Trophoblast cell (in vitro differentiated cells and primary cell): ENCODE measurements at regions not wholly inside any gene's neighbourhood (a gene's known extent, or its start where the extent isn't known, plus 50 kb on each side); places are given as distances from the start of the nearest gene placed in this dataset.

Source experiments
- DNase-seq, 2 donors: peaks; one replicate each; pipeline ENCODE4 v3.0.0-alpha.2; 2016
- H2AFZ ChIP-seq: 2 replicates; pipeline ENCODE4 v1.6.1; 2013; ENCODE audit warnings: low read length, moderate library complexity, mild to moderate bottlenecking; ENCODE audit not compliant: insufficient read depth, poor library complexity
- H2AK5ac ChIP-seq: 2 replicates; pipeline ENCODE4 v1.6.1; 2013; ENCODE audit warnings: mild to moderate bottlenecking, low read length
- H2BK120ac ChIP-seq: 2 replicates; pipeline ENCODE4 v1.6.1; 2013; ENCODE audit warnings: low read length, mild to moderate bottlenecking, moderate library complexity; ENCODE audit not compliant: insufficient read depth, poor library complexity
- H2BK12ac ChIP-seq: 2 replicates; pipeline ENCODE4 v1.6.1; 2013; ENCODE audit warnings: mild to moderate bottlenecking, low read length, moderate library complexity
- H2BK5ac ChIP-seq: 2 replicates; pipeline ENCODE4 v1.6.1; 2013; ENCODE audit warnings: low read length, low read depth, moderate library complexity, mild to moderate bottlenecking; ENCODE audit not compliant: poor library complexity
- H3K14ac ChIP-seq: 2 replicates; pipeline ENCODE4 v1.6.1; 2013; ENCODE audit warnings: mild to moderate bottlenecking, low read length
- H3K18ac ChIP-seq: 2 replicates; pipeline ENCODE4 v1.6.1; 2013; ENCODE audit warnings: mild to moderate bottlenecking, low read length
- H3K23ac ChIP-seq: 2 replicates; pipeline ENCODE4 v1.6.1; 2013; ENCODE audit warnings: low read length
- H3K27ac ChIP-seq: 2 replicates; pipeline ENCODE4 v1.5.1; 2013; ENCODE audit warnings: low read depth, mild to moderate bottlenecking, inconsistent platforms, low read length, moderate library complexity
- H3K27me3 ChIP-seq: 2 replicates; pipeline ENCODE4 v1.6.1; 2013; ENCODE audit warnings: inconsistent platforms, mild to moderate bottlenecking, low read length, moderate library complexity; ENCODE audit not compliant: insufficient read depth
- H3K36me3 ChIP-seq, 2 experiments: 1 replicate in 1 of 2; 2 replicates in 1 of 2; pipeline ENCODE4 v1.6.1; 2013; ENCODE audit warnings: low read length in 2 of 2, mild to moderate bottlenecking in 2 of 2, moderate library complexity in 1 of 2; ENCODE audit not compliant: insufficient read depth in 2 of 2, control insufficient read depth in 1 of 2
- H3K4ac ChIP-seq: 2 replicates; pipeline ENCODE4 v1.6.1; 2013; ENCODE audit warnings: low read depth, mild to moderate bottlenecking, low read length, moderate library complexity
- H3K4me1 ChIP-seq, 2 experiments: 1 replicate in 1 of 2; 2 replicates in 1 of 2; pipeline ENCODE4 v1.6.1; 2013; ENCODE audit warnings: low read length in 2 of 2, mild to moderate bottlenecking in 2 of 2, moderate library complexity in 1 of 2; ENCODE audit not compliant: insufficient read depth in 2 of 2, control insufficient read depth in 1 of 2
- H3K4me2 ChIP-seq: 2 replicates; pipeline ENCODE4 v1.6.1; 2013; ENCODE audit warnings: inconsistent platforms, mild to moderate bottlenecking, low read length, moderate library complexity
- H3K4me3 ChIP-seq: 2 replicates; pipeline ENCODE4 v1.5.1; 2013; ENCODE audit warnings: mild to moderate bottlenecking, low read depth, low read length, inconsistent platforms
- H3K79me1 ChIP-seq: one replicate; pipeline ENCODE4 v1.6.1; 2013; ENCODE audit warnings: low read length
- H3K79me2 ChIP-seq: 2 replicates; pipeline ENCODE4 v1.6.1; 2013; ENCODE audit warnings: low read length, mild to moderate bottlenecking; ENCODE audit not compliant: control insufficient read depth, insufficient read depth, poor library complexity
- H3K9ac ChIP-seq: 2 replicates; pipeline ENCODE4 v1.6.1; 2013; ENCODE audit warnings: mild to moderate bottlenecking, low read length
- H3K9me3 ChIP-seq: 2 replicates; pipeline ENCODE4 v1.6.1; 2013; ENCODE audit warnings: low read depth, mild to moderate bottlenecking, control low read depth, inconsistent platforms, low read length; ENCODE audit not compliant: insufficient read depth
- H4K12ac ChIP-seq: 2 replicates; pipeline ENCODE4 v1.6.1; 2013; ENCODE audit warnings: low read depth, mild to moderate bottlenecking, low read length, moderate library complexity
- H4K8ac ChIP-seq: 2 replicates; pipeline ENCODE4 v1.6.1; 2013; ENCODE audit warnings: low read depth, mild to moderate bottlenecking, low read length, moderate library complexity
- H4K91ac ChIP-seq: one replicate; pipeline ENCODE4 v1.6.1; 2013; ENCODE audit warnings: low read depth, mild to moderate bottlenecking, low read length, moderate library complexity
- WGBS: extraction: QIAGEN DNeasy Blood & Tissue Kit; methylation state at CpG from one replicate; pipeline ENCODE4 v1.1.7; 2013; ENCODE audit warnings: missing lambda C conversion rate; ENCODE audit not compliant: insufficient read length, insufficient coverage; ENCODE audit errors: extremely low coverage; 5-methylcytosine and 5-hydroxymethylcytosine counted together

DNA sequence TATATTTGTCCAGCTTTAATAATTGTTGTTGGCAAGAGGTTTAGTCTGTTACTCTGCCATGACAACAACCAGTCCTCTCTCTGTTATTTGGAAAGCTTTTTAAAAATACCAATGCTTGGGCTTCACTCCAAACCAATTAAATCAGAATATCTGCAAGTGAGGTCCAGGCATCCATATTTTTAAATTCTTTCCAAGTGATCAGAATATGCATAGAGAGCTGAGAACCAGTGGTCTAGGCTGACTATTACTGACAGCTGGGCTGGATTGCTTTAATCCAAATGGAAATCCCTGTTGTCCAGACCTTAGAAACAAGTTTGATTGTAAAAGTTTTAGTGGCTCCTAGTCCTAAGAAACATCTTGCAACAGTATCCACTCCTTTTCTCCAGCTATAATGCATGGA, 1059.7 kb upstream of the ACVR2A start:
- no peak overlapping the region for H2AFZ ChIP-seq
- no peak overlapping the region for H3K4me3 ChIP-seq
- H3K27ac ChIP-seq, result no peak overlapping the region
- H2AK5ac ChIP-seq, result no peak overlapping the region
- H3K27me3 ChIP-seq, result no peaks in the 10 kb centered on the region
- no peak overlapping the region for H2BK5ac ChIP-seq
- H4K91ac ChIP-seq, result no peak overlapping the region
- H3K14ac ChIP-seq, result no peak overlapping the region
- no peak for DNase-seq
- H3K4ac ChIP-seq, result no peak overlapping the region
- H3K36me3 ChIP-seq, result no peaks in the 10 kb centered on the region
- H3K4me2 ChIP-seq, result no peak overlapping the region
- peaks cover 5% of the 10 kb centered on the region for H3K9me3 ChIP-seq
- no peaks in the 10 kb centered on the region for H3K79me1 ChIP-seq
- H3K4me1 ChIP-seq, result no peaks in the 10 kb centered on the region
- no peak overlapping the region for H2BK12ac ChIP-seq
- H4K12ac ChIP-seq, result no peak overlapping the region
- H2BK120ac ChIP-seq, result no peak overlapping the region
- no peak overlapping the region for H3K23ac ChIP-seq
- no peak overlapping the region for H3K18ac ChIP-seq
- no peak overlapping the region for H4K8ac ChIP-seq
- H3K9ac ChIP-seq, result no peak overlapping the region
- H3K79me2 ChIP-seq, result no peaks in the 10 kb centered on the region

DNA sequence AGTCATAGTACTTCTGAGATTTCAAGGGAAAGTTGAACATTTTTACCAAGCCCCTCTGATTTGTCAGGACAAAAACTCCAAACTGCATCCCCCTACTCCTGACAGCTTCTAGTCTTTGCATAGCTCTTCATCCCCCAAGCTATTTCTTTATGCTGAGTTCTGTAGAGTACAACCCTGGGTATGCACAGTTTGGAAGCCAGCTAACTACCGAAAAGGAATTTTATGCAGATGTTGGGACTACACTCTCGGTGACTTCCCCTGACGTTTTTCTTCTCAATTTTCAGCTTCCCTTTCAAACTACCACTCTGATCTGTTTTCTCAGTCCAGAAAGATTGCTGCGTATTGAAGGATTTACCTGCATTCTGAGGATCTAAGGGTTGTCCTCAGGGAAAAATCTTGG, 1060.2 kb upstream of the ACVR2A start:
- Histone ChIP-seq H3K79me1 (no peaks in the 10 kb centered on the region), H2BK12ac (no peak overlapping the region), H3K4me1 (no peaks in the 10 kb centered on the region), H3K23ac (no peak overlapping the region), H3K27me3 (no peaks in the 10 kb centered on the region), H2AFZ (no peak overlapping the region), H4K91ac (no peak overlapping the region), H3K9ac (no peak overlapping the region), H3K4me3 (no peak overlapping the region), H2BK120ac (no peak overlapping the region), H2AK5ac (no peak overlapping the region), H3K36me3 (no peaks in the 10 kb centered on the region), H3K9me3 (peaks cover 5% of the 10 kb centered on the region), H3K4ac (no peak overlapping the region), H3K4me2 (no peak overlapping the region), H4K12ac (no peak overlapping the region), H3K79me2 (no peaks in the 10 kb centered on the region), H3K18ac (no peak overlapping the region), H4K8ac (no peak overlapping the region), H3K14ac (no peak overlapping the region), H3K27ac (no peak overlapping the region), H2BK5ac (no peak overlapping the region)
- DNase-seq, result no peak
- WGBS, result no CpG with 5 or more reads among the region's 4 CpGs

DNA sequence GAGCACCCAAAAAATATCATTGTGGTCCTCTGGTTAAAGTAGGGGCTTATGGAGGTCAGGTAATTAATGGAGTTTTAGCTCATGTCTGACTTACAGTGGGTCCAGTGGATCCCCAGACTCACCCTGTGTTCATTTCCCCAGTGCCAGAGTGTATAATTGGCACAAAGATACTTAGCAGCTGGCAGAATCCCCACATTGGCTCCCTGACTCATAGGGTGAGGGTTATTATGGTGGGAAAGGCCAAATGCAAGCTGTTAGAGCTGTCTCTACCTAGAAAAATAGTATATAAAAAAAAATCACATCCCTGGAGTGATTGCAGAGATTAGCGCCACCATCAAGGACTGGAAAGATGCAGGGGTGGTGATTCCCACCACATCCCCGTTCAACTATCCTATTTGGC, 1067.6 kb upstream of the ACVR2A start:
- no peak for DNase-seq
- Histone ChIP-seq H3K36me3 (no peaks in the 10 kb centered on the region), H3K79me1 (no peaks in the 10 kb centered on the region), H3K79me2 (no peaks in the 10 kb centered on the region), H4K8ac (no peak overlapping the region), H3K14ac (no peak overlapping the region), H3K9ac (no peak overlapping the region), H2BK5ac (no peak overlapping the region), H3K23ac (no peak overlapping the region), H3K27me3 (no peaks in the 10 kb centered on the region), H2BK120ac (no peak overlapping the region), H3K18ac (no peak overlapping the region), H3K4me1 (peaks cover 0 to 2% of the 10 kb centered on the region in 2 experiments), H4K12ac (no peak overlapping the region), H2BK12ac (no peak overlapping the region), H3K27ac (no peak overlapping the region), H3K4me3 (no peak overlapping the region), H3K4ac (no peak overlapping the region), H2AK5ac (no peak overlapping the region), H3K9me3 (peaks cover 3% of the 10 kb centered on the region), H3K4me2 (no peak overlapping the region), H4K91ac (no peak overlapping the region), H2AFZ (no peak overlapping the region)
- WGBS, result no CpG with 5 or more reads among the region's 2 CpGs

DNA sequence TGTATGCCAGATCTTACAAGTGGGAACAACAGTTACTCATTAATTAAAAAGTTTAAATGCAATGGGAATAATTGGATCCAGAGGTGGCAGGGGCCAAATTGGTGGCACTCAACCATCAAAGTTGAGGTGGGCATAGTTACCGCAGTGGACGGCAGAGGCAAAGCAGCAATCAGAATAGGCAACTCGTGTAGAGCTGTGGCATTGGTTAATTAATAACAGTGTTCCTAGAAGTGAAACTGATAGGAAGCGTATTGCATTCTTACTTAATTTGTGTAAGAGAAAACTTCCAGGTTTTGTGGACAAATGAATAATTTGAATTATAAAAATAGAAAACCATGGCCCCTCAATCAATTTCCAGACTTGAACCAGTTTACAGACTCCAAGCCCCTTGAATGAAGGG, 1068.2 kb upstream of the ACVR2A start:
- H2AK5ac ChIP-seq, result no peak overlapping the region
- H3K36me3 ChIP-seq, result no peaks in the 10 kb centered on the region
- H2BK5ac ChIP-seq, result no peak overlapping the region
- WGBS, result no CpG with 5 or more reads among the region's 4 CpGs
- H3K14ac ChIP-seq, result no peak overlapping the region
- H3K4me2 ChIP-seq, result no peak overlapping the region
- H4K91ac ChIP-seq, result no peak overlapping the region
- H3K79me1 ChIP-seq, result no peaks in the 10 kb centered on the region
- H3K4ac ChIP-seq, result no peak overlapping the region
- H3K9me3 ChIP-seq, result peaks cover 3% of the 10 kb centered on the region
- H3K9ac ChIP-seq, result no peak overlapping the region
- no peak overlapping the region for H4K8ac ChIP-seq
- no peak overlapping the region for H4K12ac ChIP-seq
- H3K79me2 ChIP-seq, result no peaks in the 10 kb centered on the region
- DNase-seq, result no peak
- peaks cover 0 to 2% of the 10 kb centered on the region in 2 experiments for H3K4me1 ChIP-seq
- no peaks in the 10 kb centered on the region for H3K27me3 ChIP-seq
- H3K18ac ChIP-seq, result no peak overlapping the region
- no peak overlapping the region for H2BK120ac ChIP-seq
- no peak overlapping the region for H2BK12ac ChIP-seq
- no peak overlapping the region for H3K4me3 ChIP-seq
- H3K23ac ChIP-seq, result no peak overlapping the region
- no peak overlapping the region for H2AFZ ChIP-seq
- no peak overlapping the region for H3K27ac ChIP-seq
